IMR-90 (cell line): ENCODE measurements at regions not wholly inside any gene's neighbourhood (a gene's known extent, or its start where the extent isn't known, plus 50 kb on each side); places are given as distances from the start of the nearest gene placed in this dataset.

ENCODE experiments used
- ATAC-seq: fragments of 200-7000 bp; cut with Tn5 transposase; 2 replicates; pipeline ENCODE4 v1.9.1; 2020; ENCODE audit warnings: low read depth, mild to moderate bottlenecking, moderate library complexity
- BruUV-seq: library from RNA; stranded (reverse); fragments of 400-500 nt; replicated peaks from 2 replicates; lab custom pipeline; 2021; lab: Mats Ljungman, UMichigan
- CTCF ChIA-PET: fragments of 300-600 bp; formaldehyde crosslinking; extraction: SDS; loops from one replicate; lab custom pipeline; 2021; ENCODE audit warnings: antibody characterized with exemption; lab: Yijun Ruan, JAX
- POLR2A ChIA-PET: fragments of 300-600 bp; sonication (Branson Sonifier 250); formaldehyde crosslinking; loops from one replicate; lab custom pipeline; 2022; ENCODE audit warnings: antibody characterized with exemption; ENCODE audit not compliant: unreplicated experiment; lab: Charles Lee
- DNase-seq: peaks from one replicate; pipeline ENCODE4 v3.0.0; 2013
- H2AFZ ChIP-seq: replicated peaks from 2 replicates; pipeline ENCODE3; 2013; ENCODE audit warnings: low read length, mild to moderate bottlenecking; ENCODE audit not compliant: poor library complexity
- H2AK5ac ChIP-seq: 2 replicates; pipeline ENCODE4 v1.6.1; 2013; ENCODE audit warnings: low read depth, low read length, inconsistent platforms
- H2AK9ac ChIP-seq: replicated peaks from 2 replicates; pipeline ENCODE3; 2013; ENCODE audit warnings: mild to moderate bottlenecking, low read depth, low read length, moderate library complexity; ENCODE audit not compliant: poor library complexity
- H2BK120ac ChIP-seq: 2 replicates; pipeline ENCODE4 v1.6.1; 2013; ENCODE audit warnings: low read depth, low read length, inconsistent platforms
- H2BK15ac ChIP-seq: 3 replicates; pipeline ENCODE4 v1.6.1; 2013; ENCODE audit warnings: low read depth, low read length, inconsistent platforms
- H2BK20ac ChIP-seq: 2 replicates; pipeline ENCODE4 v1.6.1; 2013; ENCODE audit warnings: low read depth, mild to moderate bottlenecking, inconsistent platforms, low read length, moderate library complexity
- H2BK5ac ChIP-seq: 2 replicates; pipeline ENCODE4 v1.6.1; 2013; ENCODE audit warnings: mild to moderate bottlenecking, low read depth, low read length, inconsistent platforms; ENCODE audit not compliant: poor library complexity, severe bottlenecking
- H3K14ac ChIP-seq: replicated peaks from 2 replicates; pipeline ENCODE4 v1.6.1; 2013; ENCODE audit warnings: low read depth, low read length, inconsistent platforms
- H3K18ac ChIP-seq: 2 replicates; pipeline ENCODE4 v1.6.1; 2013; ENCODE audit warnings: low read depth, low read length, control low read depth
- H3K23ac ChIP-seq: 2 replicates; pipeline ENCODE4 v1.6.1; 2013; ENCODE audit warnings: low read depth, low read length, inconsistent platforms
- H3K27ac ChIP-seq: 2 replicates; pipeline ENCODE4 v1.5.1; 2013; ENCODE audit warnings: mild to moderate bottlenecking, control low read depth, low read length; ENCODE audit not compliant: insufficient read depth
- H3K27me3 ChIP-seq: 2 replicates; pipeline ENCODE4 v1.6.1; 2013; ENCODE audit warnings: low read length; ENCODE audit not compliant: control insufficient read depth, insufficient read depth
- H3K36me3 ChIP-seq: 2 replicates; pipeline ENCODE4 v1.6.1; 2013; ENCODE audit warnings: low read length, mixed read lengths; ENCODE audit not compliant: control insufficient read depth, insufficient read depth
- H3K4ac ChIP-seq: 2 replicates; pipeline ENCODE4 v1.6.1; 2013; ENCODE audit warnings: low read depth, low read length, inconsistent platforms
- H3K4me1 ChIP-seq: 2 replicates; pipeline ENCODE4 v1.6.1; 2013; ENCODE audit warnings: low read length, mixed read lengths; ENCODE audit not compliant: control insufficient read depth, insufficient read depth
- H3K4me2 ChIP-seq: 2 replicates; pipeline ENCODE4 v1.6.1; 2013; ENCODE audit warnings: low read depth, mild to moderate bottlenecking, control low read depth, low read length, moderate library complexity
- H3K4me3 ChIP-seq: 2 replicates; pipeline ENCODE4 v1.5.1; 2013; ENCODE audit warnings: low read depth, mild to moderate bottlenecking, control low read depth, low read length, moderate library complexity; ENCODE audit not compliant: insufficient read depth
- H3K56ac ChIP-seq: 2 replicates; pipeline ENCODE4 v1.6.1; 2013; ENCODE audit warnings: low read length, inconsistent platforms; ENCODE audit not compliant: insufficient read depth; ENCODE audit errors: extremely low read depth
- H3K79me1 ChIP-seq, 2 experiments: 2 replicates each; pipeline ENCODE4 v1.6.1; 2013; ENCODE audit warnings: low read length in 2 of 2, inconsistent platforms in 1 of 2, low read depth in 1 of 2
- H3K9ac ChIP-seq: 2 replicates; pipeline ENCODE4 v1.6.1; 2013; ENCODE audit warnings: low read depth, low read length, control low read depth
- H3K9me1 ChIP-seq: 2 replicates; pipeline ENCODE4 v1.6.1; 2013; ENCODE audit warnings: low read length, inconsistent platforms; ENCODE audit not compliant: insufficient read depth
- H3K9me3 ChIP-seq: 2 replicates; pipeline ENCODE4 v1.6.1; 2013; ENCODE audit warnings: low read length; ENCODE audit not compliant: control insufficient read depth, insufficient read depth
- H4K20me1 ChIP-seq: 2 replicates; pipeline ENCODE4 v1.6.1; 2013; ENCODE audit warnings: low read length, inconsistent platforms; ENCODE audit not compliant: insufficient read depth
- H4K5ac ChIP-seq: 2 replicates; pipeline ENCODE4 v1.6.1; 2013; ENCODE audit warnings: mild to moderate bottlenecking, low read depth, low read length, control low read depth
- H4K8ac ChIP-seq, 2 experiments: 2 replicates each; pipeline ENCODE4 v1.6.1; 2013; ENCODE audit warnings: low read depth in 2 of 2, low read length in 2 of 2, control low read depth in 1 of 2, inconsistent platforms in 1 of 2
- H4K91ac ChIP-seq: 2 replicates; pipeline ENCODE4 v1.6.1; 2013; ENCODE audit warnings: low read depth, low read length, inconsistent platforms; ENCODE audit not compliant: insufficient read depth
- BHLHE40 ChIP-seq: fragments of 150-350 bp; IDR thresholded peaks from 2 replicates; pipeline ENCODE4 v1.6.1; 2016; ENCODE audit warnings: mild to moderate bottlenecking, low read depth, low read length
- CEBPB ChIP-seq: IDR thresholded peaks from 2 replicates; pipeline ENCODE4 v1.6.1; 2012; ENCODE audit warnings: low read depth, low read length, improper control_type of control experiment
- CHD1 ChIP-seq: IDR thresholded peaks from 2 replicates; pipeline ENCODE4 v1.6.1; 2012; ENCODE audit warnings: low read depth, low read length, improper control_type of control experiment
- ELK1 ChIP-seq: fragments of 150-350 bp; IDR thresholded peaks from 2 replicates; pipeline ENCODE4 v1.6.1; 2016; ENCODE audit warnings: low read depth, mild to moderate bottlenecking, low read length, moderate library complexity, borderline replicate concordance
- FOS ChIP-seq: fragments of 150-350 bp; IDR thresholded peaks from 2 replicates; pipeline ENCODE4 v1.6.1; 2016; ENCODE audit warnings: low read depth, low read length
- MAFK ChIP-seq: IDR thresholded peaks from 2 replicates; pipeline ENCODE4 v1.6.1; 2012; ENCODE audit warnings: low read depth, low read length, improper control_type of control experiment
- MAZ ChIP-seq: IDR thresholded peaks from 2 replicates; pipeline ENCODE4 v1.6.1; 2012; ENCODE audit warnings: low read depth, mild to moderate bottlenecking, low read length, improper control_type of control experiment, moderate library complexity, borderline replicate concordance
- MXI1 ChIP-seq: IDR thresholded peaks from 2 replicates; pipeline ENCODE4 v1.6.1; 2012; ENCODE audit warnings: low read depth, mild to moderate bottlenecking, low read length, moderate library complexity, borderline replicate concordance
- NFE2L2 ChIP-seq: fragments of 150-350 bp; IDR thresholded peaks from 2 replicates; pipeline ENCODE4 v1.6.1; 2016; ENCODE audit warnings: low read depth, mild to moderate bottlenecking, low read length
- POLR2A ChIP-seq: IDR thresholded peaks from 2 replicates; pipeline ENCODE4 v1.6.1; 2012; ENCODE audit warnings: mild to moderate bottlenecking, low read depth, low read length
- RAD21 ChIP-seq: IDR thresholded peaks from 2 replicates; pipeline ENCODE4 v1.6.1; 2012; ENCODE audit warnings: low read length, improper control_type of control experiment
- RCOR1 ChIP-seq: IDR thresholded peaks from 2 replicates; pipeline ENCODE4 v1.6.1; 2012; ENCODE audit warnings: mild to moderate bottlenecking, low read length, improper control_type of control experiment; ENCODE audit not compliant: insufficient replicate concordance
- RFX5 ChIP-seq: IDR thresholded peaks from 2 replicates; pipeline ENCODE4 v1.8.0; 2012; ENCODE audit warnings: low read depth, mild to moderate bottlenecking, low read length, moderate library complexity
- SMC3 ChIP-seq: fragments of 150-350 bp; IDR thresholded peaks from 2 replicates; pipeline ENCODE4 v1.6.1; 2016; ENCODE audit warnings: low read depth, mild to moderate bottlenecking, antibody characterized with exemption, low read length, moderate library complexity
- WGBS, 2 experiments: methylation state at CpG; one replicate each; pipeline versions ENCODE4 v1.1.5 to v1.1.7; 2013; ENCODE audit warnings: missing lambda C conversion rate in 2 of 2; ENCODE audit not compliant: insufficient read length in 1 of 2; ENCODE audit errors: extremely low coverage in 2 of 2; 5-methylcytosine and 5-hydroxymethylcytosine counted together
- dilution Hi-C: fragments of 300-500 bp; cut with HindIII; formaldehyde crosslinking; loops from one replicate; pipeline ENCODE4 v1.14.3; 2018; ENCODE audit warnings: low sequenced_read_pairs; ENCODE audit not compliant: unreplicated experiment
- in situ Hi-C: fragments of 300-500 bp; cut with MboI; formaldehyde crosslinking; loops from 3 replicates; pipeline ENCODE4 v1.14.3; 2019; ENCODE audit warnings: low sequenced_read_pairs, inconsistent platforms, mixed read lengths
- intact Hi-C: fragments of 100-400 bp; cut with micrococcal nuclease; formaldehyde crosslinking; loops from 2 replicates; pipeline ENCODE4 v1.10.0; 2022
- TF ChIP-seq, protein P1 (sequence below): conservative IDR thresholded peaks from 2 replicates; pipeline ENCODE4 v1.5.1; 2012; ENCODE audit warnings: mild to moderate bottlenecking, low read depth, low read length, improper control_type of control experiment
- TF ChIP-seq, protein P2 (sequence below): fragments of 150-350 bp; IDR thresholded peaks from 2 replicates; pipeline ENCODE4 v1.6.1; 2017; ENCODE audit warnings: mild to moderate bottlenecking, antibody characterized with exemption, low read length, low read depth

DNA sequence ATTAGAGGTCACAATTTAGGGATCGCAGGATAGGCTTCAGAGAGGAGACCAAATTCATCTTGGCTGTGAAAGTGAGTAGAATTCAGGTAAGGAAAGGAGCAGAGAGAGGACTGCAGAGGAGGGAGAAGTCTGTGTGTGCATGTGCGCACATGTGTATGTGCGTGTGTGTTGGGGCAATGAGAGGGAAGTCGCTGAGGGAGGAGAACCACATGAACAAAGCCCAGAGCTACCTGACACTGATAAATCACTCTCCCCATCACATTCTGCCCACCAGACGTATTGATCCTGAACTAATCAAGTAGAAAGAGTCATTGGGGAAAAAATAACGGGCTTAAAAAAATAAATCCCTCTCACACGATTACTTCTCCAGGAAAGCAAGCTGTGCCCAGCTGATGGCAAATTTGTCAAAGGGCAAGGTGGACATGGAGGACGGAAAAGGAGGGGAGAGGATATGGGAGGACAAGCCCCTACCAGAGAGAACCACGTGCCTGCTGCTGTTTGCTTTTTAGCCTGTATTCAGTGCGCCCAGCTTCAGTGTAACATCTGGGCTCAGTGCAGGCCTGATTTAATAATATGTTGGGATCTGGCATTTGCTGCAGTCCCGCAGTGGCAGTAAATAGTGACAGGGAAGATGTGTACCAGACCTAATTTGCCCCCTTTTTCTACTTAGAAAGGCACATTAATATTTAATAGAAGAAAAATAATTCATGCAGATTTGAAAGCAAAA lies 307.5 kb downstream of the C1D start:
- Histone ChIP-seq H3K56ac (no peak overlapping the region), H3K4me2 (no peak overlapping the region), H2BK20ac (no peak overlapping the region), H2BK120ac (no peak overlapping the region), H2BK5ac (no peak overlapping the region), H2AFZ (no peak overlapping the region), H4K91ac (no peak overlapping the region), H3K23ac (no peak overlapping the region), H4K20me1 (no peaks in the 10 kb centered on the region), H3K4me3 (no peak overlapping the region), H3K18ac (no peak overlapping the region), H3K4ac (no peak overlapping the region), H2AK9ac (no peak overlapping the region), H3K9me3 (no peaks in the 10 kb centered on the region), H3K27me3 (no peaks in the 10 kb centered on the region), H2AK5ac (peak overlapping the region; percentile 49; the same call in 1 of the 2 replicates), H3K27ac (no peak overlapping the region), H3K79me1 (no peaks in the 10 kb centered on the region; a peak in 2 of 4 replicates), H4K5ac (no peak overlapping the region), H3K9ac (no peak overlapping the region), H3K9me1 (peaks cover 12% of the 10 kb centered on the region; the same call in 1 of the 2 replicates), H3K4me1 (peaks cover 3% of the 10 kb centered on the region; the same call in 1 of the 2 replicates), H4K8ac (no peak overlapping the region), H3K14ac (no peak overlapping the region), H3K36me3 (no peaks in the 10 kb centered on the region), H2BK15ac (no peak overlapping the region)
- in situ Hi-C loops: no loop called here
- 92% methylated on average over 2 of the region's 11 CpGs; no CpG with 5 or more reads in 1 of the 2 experiments for WGBS, 2 experiments
- ATAC-seq (no peak), DNase-seq (no peak)
- intact Hi-C loops: no loop called here
- CTCF ChIA-PET: no interaction called here
- no TSS peak for BruUV-seq
- POLR2A ChIA-PET: no interaction called here
- TF ChIP-seq, protein P1, sequence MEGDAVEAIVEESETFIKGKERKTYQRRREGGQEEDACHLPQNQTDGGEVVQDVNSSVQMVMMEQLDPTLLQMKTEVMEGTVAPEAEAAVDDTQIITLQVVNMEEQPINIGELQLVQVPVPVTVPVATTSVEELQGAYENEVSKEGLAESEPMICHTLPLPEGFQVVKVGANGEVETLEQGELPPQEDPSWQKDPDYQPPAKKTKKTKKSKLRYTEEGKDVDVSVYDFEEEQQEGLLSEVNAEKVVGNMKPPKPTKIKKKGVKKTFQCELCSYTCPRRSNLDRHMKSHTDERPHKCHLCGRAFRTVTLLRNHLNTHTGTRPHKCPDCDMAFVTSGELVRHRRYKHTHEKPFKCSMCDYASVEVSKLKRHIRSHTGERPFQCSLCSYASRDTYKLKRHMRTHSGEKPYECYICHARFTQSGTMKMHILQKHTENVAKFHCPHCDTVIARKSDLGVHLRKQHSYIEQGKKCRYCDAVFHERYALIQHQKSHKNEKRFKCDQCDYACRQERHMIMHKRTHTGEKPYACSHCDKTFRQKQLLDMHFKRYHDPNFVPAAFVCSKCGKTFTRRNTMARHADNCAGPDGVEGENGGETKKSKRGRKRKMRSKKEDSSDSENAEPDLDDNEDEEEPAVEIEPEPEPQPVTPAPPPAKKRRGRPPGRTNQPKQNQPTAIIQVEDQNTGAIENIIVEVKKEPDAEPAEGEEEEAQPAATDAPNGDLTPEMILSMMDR: no peak
- no peak for TF ChIP-seq MAZ
- no peak for TF ChIP-seq RFX5
- TF ChIP-seq CEBPB: no peak
- no peak for TF ChIP-seq SMC3
- TF ChIP-seq FOS: no peak
- TF ChIP-seq, protein P2, sequence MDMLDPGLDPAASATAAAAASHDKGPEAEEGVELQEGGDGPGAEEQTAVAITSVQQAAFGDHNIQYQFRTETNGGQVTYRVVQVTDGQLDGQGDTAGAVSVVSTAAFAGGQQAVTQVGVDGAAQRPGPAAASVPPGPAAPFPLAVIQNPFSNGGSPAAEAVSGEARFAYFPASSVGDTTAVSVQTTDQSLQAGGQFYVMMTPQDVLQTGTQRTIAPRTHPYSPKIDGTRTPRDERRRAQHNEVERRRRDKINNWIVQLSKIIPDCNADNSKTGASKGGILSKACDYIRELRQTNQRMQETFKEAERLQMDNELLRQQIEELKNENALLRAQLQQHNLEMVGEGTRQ: no peak
- TF ChIP-seq RAD21: no peak
- no peak for TF ChIP-seq BHLHE40
- TF ChIP-seq CHD1: no peak
- no peak for TF ChIP-seq MXI1
- TF ChIP-seq RCOR1: no peak
- TF ChIP-seq MAFK: no peak
- no peak for TF ChIP-seq ELK1
- TF ChIP-seq NFE2L2: no peak
- TF ChIP-seq POLR2A: no peak
- dilution Hi-C loops: no loop called here
